Neural progenitor cell (in vitro differentiated cells): ENCODE measurements at regions not wholly inside any gene's neighbourhood (a gene's known extent, or its start where the extent isn't known, plus 50 kb on each side); places are given as distances from the start of the nearest gene placed in this dataset.
"Not testable (repeated sequence)": the region's sequence is repeated elsewhere in the genome, so short reads cannot be mapped to it uniquely, and the experiment has no call there.

ENCODE experiments used
- DNase-seq: peaks from one replicate; pipeline ENCODE4 v3.0.0-alpha.2; 2016; ENCODE audit warnings: low spot score
- H2AFZ ChIP-seq: fragments of 200-600 bp; sonication (generic); replicated peaks from 2 replicates; pipeline ENCODE4 v1.6.1; 2016; ENCODE audit warnings: antibody characterized with exemption
- H3F3A ChIP-seq: fragments of 200-600 bp; sonication (generic); 2 replicates; pipeline ENCODE4 v1.6.1; 2016; ENCODE audit warnings: antibody characterized with exemption, low read depth
- H3K27ac ChIP-seq: fragments of 200-600 bp; sonication (generic); 2 replicates; pipeline ENCODE4 v1.5.1; 2016; ENCODE audit warnings: mild to moderate bottlenecking
- H3K27me3 ChIP-seq: fragments of 200-600 bp; sonication (generic); 2 replicates; pipeline ENCODE4 v1.6.1; 2016; ENCODE audit warnings: mild to moderate bottlenecking, moderate library complexity
- H3K36me3 ChIP-seq: fragments of 200-600 bp; sonication (generic); 2 replicates; pipeline ENCODE4 v1.5.1; 2016
- H3K4me1 ChIP-seq: fragments of 200-600 bp; sonication (generic); 2 replicates; pipeline ENCODE4 v1.6.1; 2016; ENCODE audit warnings: mixed run types
- H3K4me2 ChIP-seq: fragments of 200-600 bp; sonication (generic); 2 replicates; pipeline ENCODE4 v1.6.1; 2016
- H3K4me3 ChIP-seq: fragments of 200-600 bp; sonication (generic); 2 replicates; pipeline ENCODE4 v1.5.1; 2016
- H3K79me2 ChIP-seq: fragments of 200-600 bp; sonication (generic); 2 replicates; pipeline ENCODE4 v1.6.1; 2016; ENCODE audit warnings: low read depth
- H3K9ac ChIP-seq: fragments of 200-600 bp; sonication (generic); 2 replicates; pipeline ENCODE4 v1.6.1; 2016
- H3K9me3 ChIP-seq: fragments of 200-600 bp; sonication (generic); 2 replicates; pipeline ENCODE4 v1.5.1; 2016; ENCODE audit warnings: low read depth
- H4K20me1 ChIP-seq: fragments of 200-600 bp; sonication (generic); 2 replicates; pipeline ENCODE4 v1.6.1; 2016; ENCODE audit warnings: low read depth
- H3K27ac Mint-ChIP-seq: 3 replicates; pipeline ENCODE4 v1.8.0; 2021; ENCODE audit warnings: mixed read lengths
- H3K27me3 Mint-ChIP-seq: 2 replicates; pipeline ENCODE4 v1.8.0; 2022; ENCODE audit warnings: low read depth, mild to moderate bottlenecking, inconsistent platforms, moderate library complexity, mixed read lengths; ENCODE audit not compliant: insufficient read depth
- H3K36me3 Mint-ChIP-seq: 3 replicates; pipeline ENCODE4 v1.8.0; 2021; ENCODE audit warnings: mixed read lengths
- H3K4me1 Mint-ChIP-seq: 3 replicates; pipeline ENCODE4 v1.8.0; 2021; ENCODE audit warnings: mixed read lengths
- H3K4me3 Mint-ChIP-seq: 3 replicates; pipeline ENCODE4 v1.8.0; 2021; ENCODE audit warnings: mild to moderate bottlenecking, moderate library complexity, mixed read lengths
- H3K9me3 Mint-ChIP-seq: 3 replicates; pipeline ENCODE4 v1.8.0; 2020; ENCODE audit warnings: mixed read lengths
- EZH2 ChIP-seq: fragments of 200-600 bp; sonication (generic); IDR thresholded peaks from 2 replicates; pipeline ENCODE4 v1.6.1; 2017; ENCODE audit warnings: antibody characterized with exemption, mild to moderate bottlenecking, moderate library complexity
- EZH2phosphoT487 ChIP-seq: fragments of 200-600 bp; sonication (generic); IDR thresholded peaks from 2 replicates; pipeline ENCODE4 v1.6.1; 2017; ENCODE audit warnings: antibody characterized with exemption
- TF ChIP-seq, protein P1 (sequence below): fragments of 200-600 bp; sonication (generic); IDR thresholded peaks from 2 replicates; pipeline ENCODE4 v1.5.1; 2017; ENCODE audit warnings: antibody characterized with exemption, mild to moderate bottlenecking

DNA sequence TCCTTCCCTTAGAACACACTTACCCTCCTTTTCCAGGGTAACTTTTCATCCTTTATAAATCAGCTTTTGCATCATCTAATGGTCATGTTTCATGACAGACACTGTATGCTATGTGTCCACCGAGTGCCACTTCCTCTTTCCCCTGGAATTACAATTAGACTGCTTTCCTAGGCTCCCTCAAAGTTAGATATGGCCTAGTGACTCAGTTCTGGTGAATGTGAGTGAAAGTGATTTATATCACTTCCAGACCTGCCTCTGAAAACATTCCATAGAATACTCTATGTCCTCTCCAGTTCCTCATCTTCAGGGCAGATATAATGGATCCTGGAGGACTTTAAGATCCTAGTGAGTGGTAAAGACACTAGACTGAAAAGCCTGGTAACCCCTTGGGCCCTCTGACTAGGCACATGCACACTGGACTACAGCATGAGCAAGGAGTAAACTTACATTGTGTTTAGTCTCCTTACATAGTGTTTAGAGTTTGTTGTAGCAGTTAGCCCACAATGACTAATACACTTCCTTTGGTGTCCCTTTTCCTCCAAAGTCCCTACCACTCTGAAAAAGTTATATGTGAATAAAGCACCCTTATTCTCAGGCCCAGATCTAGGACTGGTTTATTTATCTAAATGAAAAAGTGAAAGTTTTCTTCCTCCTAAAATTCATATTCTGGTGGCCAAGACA is 59.3 kb downstream of the GPR88 start:
- no peak for DNase-seq
- Histone ChIP-seq H3K27me3 (no peaks in the 10 kb centered on the region), H3F3A (no peaks in the 10 kb centered on the region), H3K9ac (no peak overlapping the region), H3K36me3 (no peaks in the 10 kb centered on the region), H3K9me3 (no peaks in the 10 kb centered on the region), H3K4me2 (no peak overlapping the region), H3K4me1 (no peaks in the 10 kb centered on the region), H3K4me3 (no peak overlapping the region), H2AFZ (no peak overlapping the region), H3K27ac (no peak overlapping the region), H4K20me1 (no peaks in the 10 kb centered on the region), H3K79me2 (no peaks in the 10 kb centered on the region)
- TF ChIP-seq, protein P1, sequence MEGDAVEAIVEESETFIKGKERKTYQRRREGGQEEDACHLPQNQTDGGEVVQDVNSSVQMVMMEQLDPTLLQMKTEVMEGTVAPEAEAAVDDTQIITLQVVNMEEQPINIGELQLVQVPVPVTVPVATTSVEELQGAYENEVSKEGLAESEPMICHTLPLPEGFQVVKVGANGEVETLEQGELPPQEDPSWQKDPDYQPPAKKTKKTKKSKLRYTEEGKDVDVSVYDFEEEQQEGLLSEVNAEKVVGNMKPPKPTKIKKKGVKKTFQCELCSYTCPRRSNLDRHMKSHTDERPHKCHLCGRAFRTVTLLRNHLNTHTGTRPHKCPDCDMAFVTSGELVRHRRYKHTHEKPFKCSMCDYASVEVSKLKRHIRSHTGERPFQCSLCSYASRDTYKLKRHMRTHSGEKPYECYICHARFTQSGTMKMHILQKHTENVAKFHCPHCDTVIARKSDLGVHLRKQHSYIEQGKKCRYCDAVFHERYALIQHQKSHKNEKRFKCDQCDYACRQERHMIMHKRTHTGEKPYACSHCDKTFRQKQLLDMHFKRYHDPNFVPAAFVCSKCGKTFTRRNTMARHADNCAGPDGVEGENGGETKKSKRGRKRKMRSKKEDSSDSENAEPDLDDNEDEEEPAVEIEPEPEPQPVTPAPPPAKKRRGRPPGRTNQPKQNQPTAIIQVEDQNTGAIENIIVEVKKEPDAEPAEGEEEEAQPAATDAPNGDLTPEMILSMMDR: no peak
- TF ChIP-seq EZH2 (no peak), EZH2phosphoT487 (no peak)
- Mint-ChIP-seq H3K4me1 (no peaks in the 10 kb centered on the region), H3K27ac (no peak overlapping the region), H3K9me3 (peaks cover 17% of the 10 kb centered on the region), H3K36me3 (no peaks in the 10 kb centered on the region), H3K4me3 (no peak overlapping the region), H3K27me3 (peaks cover 4% of the 10 kb centered on the region)

DNA sequence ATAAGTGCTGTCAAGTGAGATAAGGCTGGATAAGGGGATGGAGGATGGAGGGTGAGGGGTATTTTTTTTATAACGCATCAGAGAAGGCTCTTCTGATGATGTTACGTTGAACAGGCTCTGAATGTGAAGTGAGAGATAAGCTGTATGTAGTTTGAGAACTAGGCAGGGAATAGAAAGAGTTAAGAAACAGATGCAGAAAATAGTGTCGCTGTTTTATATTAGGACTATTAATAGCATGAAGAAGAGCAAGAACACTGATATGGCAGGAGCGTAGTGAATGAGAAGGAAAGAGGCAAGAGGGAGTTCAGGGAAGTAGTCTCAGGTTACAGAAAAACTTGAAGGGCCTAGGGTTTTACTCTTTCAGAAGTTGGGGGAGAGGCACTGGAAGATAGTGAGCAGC is 59.8 kb downstream of the GPR88 start:
- Histone ChIP-seq H3K79me2 (no peaks in the 10 kb centered on the region), H3F3A (no peaks in the 10 kb centered on the region), H3K9ac (no peak overlapping the region), H3K4me2 (no peak overlapping the region), H2AFZ (no peak overlapping the region), H3K4me3 (no peak overlapping the region), H3K9me3 (no peaks in the 10 kb centered on the region), H3K27me3 (no peaks in the 10 kb centered on the region), H4K20me1 (no peaks in the 10 kb centered on the region), H3K36me3 (no peaks in the 10 kb centered on the region), H3K4me1 (no peaks in the 10 kb centered on the region), H3K27ac (no peak overlapping the region)
- TF ChIP-seq, protein P1: no peak
- DNase-seq: no peak
- Mint-ChIP-seq H3K36me3 (no peaks in the 10 kb centered on the region), H3K4me3 (no peak overlapping the region), H3K27me3 (peaks cover 4% of the 10 kb centered on the region), H3K9me3 (peaks cover 20% of the 10 kb centered on the region), H3K4me1 (no peaks in the 10 kb centered on the region), H3K27ac (no peak overlapping the region)

DNA sequence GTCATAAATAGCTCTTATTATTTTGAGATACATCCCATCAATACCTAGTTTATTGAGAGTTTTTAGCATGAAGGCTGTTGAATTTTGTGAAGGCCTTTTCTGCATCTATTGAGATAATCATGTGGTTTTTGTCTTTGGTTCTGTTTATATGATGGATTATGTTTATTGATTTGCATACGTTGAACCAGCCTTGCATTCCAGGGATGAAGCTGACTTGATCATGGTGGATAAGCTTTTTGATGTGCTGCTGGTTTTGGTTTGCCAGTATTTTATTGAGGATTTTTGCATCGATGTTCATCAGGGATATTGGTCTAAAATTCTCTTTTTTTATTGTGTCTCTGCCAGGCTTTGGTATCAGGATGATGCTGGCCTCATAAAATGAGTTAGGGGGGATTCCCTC is 62.4 kb downstream of the GPR88 start:
- not testable (repeated sequence) for H3K27me3 ChIP-seq, H3K36me3 Mint-ChIP-seq, H3K27ac ChIP-seq, H2AFZ ChIP-seq, H4K20me1 ChIP-seq, H3K4me1 ChIP-seq, H3K27ac Mint-ChIP-seq, H3K4me3 Mint-ChIP-seq, H3K9me3 ChIP-seq, DNase-seq, H3K4me3 ChIP-seq, H3F3A ChIP-seq, H3K4me2 ChIP-seq, H3K27me3 Mint-ChIP-seq, H3K79me2 ChIP-seq, H3K36me3 ChIP-seq, H3K4me1 Mint-ChIP-seq, H3K9ac ChIP-seq
- peaks cover 31% of the 10 kb centered on the region for H3K9me3 Mint-ChIP-seq

DNA sequence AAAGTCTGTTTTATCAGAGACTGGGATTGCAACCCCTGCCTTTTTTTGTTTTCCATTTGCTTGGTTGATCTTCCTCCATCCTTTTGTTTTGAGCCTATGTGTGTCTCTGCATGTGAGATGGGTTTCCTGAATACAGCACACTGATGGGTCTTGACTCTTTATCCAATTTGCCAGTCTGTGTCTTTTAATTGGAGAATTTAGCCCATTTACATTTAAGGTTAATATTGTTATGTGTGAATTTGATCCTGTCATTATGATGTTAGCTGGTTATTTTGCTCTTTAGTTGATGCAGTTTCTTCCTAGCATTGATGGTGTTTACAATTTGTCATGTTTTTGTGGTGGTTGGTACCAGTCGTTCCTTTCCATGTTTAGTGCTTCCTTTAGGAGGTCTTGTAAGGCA is 64.1 kb downstream of the GPR88 start:
- peaks cover 32% of the 10 kb centered on the region for H3K9me3 Mint-ChIP-seq
- not testable (repeated sequence) for H3K36me3 Mint-ChIP-seq

More for the DNA sequence above, 64.1 kb downstream of the GPR88 start:
- not testable (repeated sequence) for H3K79me2 ChIP-seq, H3K4me3 Mint-ChIP-seq, H3K4me3 ChIP-seq, H2AFZ ChIP-seq, H3K9ac ChIP-seq, H3K4me1 Mint-ChIP-seq, H3K27me3 ChIP-seq, H3K27ac Mint-ChIP-seq, DNase-seq, H3K36me3 ChIP-seq, H3K27ac ChIP-seq, H3F3A ChIP-seq, H3K4me1 ChIP-seq, H3K4me2 ChIP-seq, H3K9me3 ChIP-seq, H4K20me1 ChIP-seq, H3K27me3 Mint-ChIP-seq
